SK-N-MC (cell line): ENCODE measurements at regions not wholly inside any gene's neighbourhood (a gene's known extent, or its start where the extent isn't known, plus 50 kb on each side); places are given as distances from the start of the nearest gene placed in this dataset.

Source experiments
- DNase-seq: peaks from one replicate; pipeline ENCODE4 v3.0.0-alpha.2; 2011; ENCODE audit warnings: low read depth, low spot score
- H3K27ac ChIP-seq: fragments of 200-600 bp; sonication (generic); 2 replicates; pipeline ENCODE4 v1.5.1; 2016; ENCODE audit warnings: mixed run types
- H3K36me3 ChIP-seq: fragments of 200-600 bp; sonication (generic); 2 replicates; pipeline ENCODE4 v1.6.1; 2017; ENCODE audit warnings: antibody characterized with exemption, low read length, mixed read lengths; ENCODE audit not compliant: insufficient read depth
- H3K4me3 ChIP-seq: fragments of 200-600 bp; sonication (generic); 2 replicates; pipeline ENCODE4 v1.5.1; 2016
- H3K9ac ChIP-seq: fragments of 200-600 bp; sonication (generic); 2 replicates; pipeline ENCODE4 v1.8.0; 2017; ENCODE audit warnings: mixed run types, mixed read lengths; ENCODE audit not compliant: insufficient read length
- H3K9me3 ChIP-seq: fragments of 200-600 bp; sonication (generic); 2 replicates; pipeline ENCODE4 v1.6.1; 2017; ENCODE audit warnings: low read depth, mild to moderate bottlenecking, antibody characterized with exemption, low read length, moderate library complexity, mixed read lengths
- EZH2 ChIP-seq: fragments of 200-600 bp; sonication (generic); IDR thresholded peaks from one replicate; pipeline ENCODE4 v1.6.1; 2017; ENCODE audit warnings: antibody characterized with exemption
- FOXP2 ChIP-seq: optimal IDR thresholded peaks from 2 replicates; pipeline ENCODE3; 2011; ENCODE audit warnings: mild to moderate bottlenecking, moderate library complexity; ENCODE audit not compliant: insufficient read depth; ENCODE audit errors: extremely low read length, control extremely low read depth
- POLR2AphosphoS5 ChIP-seq: IDR thresholded peaks from 2 replicates; pipeline ENCODE4 v1.6.1; 2012; ENCODE audit warnings: mild to moderate bottlenecking, low read depth, low read length, borderline replicate concordance

DNA sequence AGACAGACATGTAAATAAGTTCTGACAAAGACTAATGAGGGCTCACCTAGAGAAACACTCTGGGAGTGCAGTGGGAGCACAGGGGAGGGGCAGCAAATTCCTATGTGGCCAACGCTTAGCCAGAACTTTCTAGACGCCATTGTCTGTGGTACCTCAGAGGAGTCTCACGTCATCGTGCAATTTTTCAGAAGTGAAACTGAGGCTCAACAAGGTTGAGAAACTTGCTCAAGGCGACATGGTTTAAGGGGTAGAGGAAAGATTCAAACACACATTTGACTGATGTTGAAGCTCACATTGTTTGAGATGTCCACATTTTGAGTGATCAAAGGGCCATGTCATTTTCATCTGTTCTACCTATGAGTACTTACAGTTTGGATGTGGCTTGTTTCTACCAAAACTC is 152.6 kb upstream of the LMO4 start:
- H3K27ac ChIP-seq = no peak overlapping the region
- H3K9me3 ChIP-seq = no peaks in the 10 kb centered on the region
- no peaks in the 10 kb centered on the region for H3K36me3 ChIP-seq
- no peak overlapping the region for H3K4me3 ChIP-seq
- no peak overlapping the region for H3K9ac ChIP-seq
- TF ChIP-seq POLR2AphosphoS5 (no peak), FOXP2 (no peak), EZH2 (no peak)
- DNase-seq = no peak

DNA sequence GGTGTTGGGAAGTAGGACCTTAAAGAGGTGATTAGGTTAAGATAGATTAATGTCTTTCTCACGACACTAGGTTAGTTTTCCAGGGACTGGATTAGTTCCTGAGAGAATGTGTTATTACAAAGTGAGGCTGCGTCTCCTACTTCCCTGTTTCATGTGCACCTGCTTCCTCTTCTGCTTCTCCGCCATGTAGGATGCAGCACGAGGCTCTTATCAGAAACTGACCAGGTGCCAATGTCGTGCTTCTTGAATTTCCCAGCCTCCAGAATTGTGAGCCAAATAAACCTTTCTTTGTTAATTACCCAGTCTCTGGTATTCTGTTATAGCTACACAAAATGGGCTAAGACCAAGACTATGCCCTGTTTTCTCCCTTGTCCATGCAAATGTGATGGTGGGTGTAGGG is 152.2 kb upstream of the LMO4 start:
- Histone ChIP-seq H3K9me3 (no peaks in the 10 kb centered on the region), H3K9ac (no peak overlapping the region), H3K4me3 (no peak overlapping the region), H3K36me3 (no peaks in the 10 kb centered on the region), H3K27ac (no peak overlapping the region)
- no peak for TF ChIP-seq FOXP2
- TF ChIP-seq EZH2 = no peak
- TF ChIP-seq POLR2AphosphoS5 = no peak
- no peak for DNase-seq

DNA sequence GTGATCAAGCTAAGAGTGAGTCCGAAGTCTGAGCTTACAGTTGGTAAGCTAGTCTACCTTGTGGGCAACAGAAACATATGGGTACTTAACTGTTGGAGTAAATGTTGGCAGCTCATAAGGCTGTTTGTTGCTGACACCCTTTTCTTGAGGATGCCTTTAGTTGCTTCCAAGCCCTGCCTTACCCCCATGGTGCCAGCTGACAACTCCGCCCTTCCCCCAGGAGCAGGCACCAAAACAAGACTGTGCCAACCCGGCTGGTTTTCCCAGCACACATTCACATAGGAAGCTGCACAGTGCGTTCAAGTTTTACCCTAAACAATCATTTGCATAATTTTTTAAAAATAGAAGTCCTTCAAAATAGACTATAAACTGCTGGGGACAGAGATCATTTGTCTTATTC is 150.2 kb upstream of the LMO4 start:
- Histone ChIP-seq H3K36me3 (no peaks in the 10 kb centered on the region), H3K9ac (no peak overlapping the region), H3K9me3 (no peaks in the 10 kb centered on the region), H3K27ac (no peak overlapping the region), H3K4me3 (no peak overlapping the region)
- no peak for TF ChIP-seq EZH2
- TF ChIP-seq FOXP2 = no peak
- TF ChIP-seq POLR2AphosphoS5 = no peak
- DNase-seq = no peak

DNA sequence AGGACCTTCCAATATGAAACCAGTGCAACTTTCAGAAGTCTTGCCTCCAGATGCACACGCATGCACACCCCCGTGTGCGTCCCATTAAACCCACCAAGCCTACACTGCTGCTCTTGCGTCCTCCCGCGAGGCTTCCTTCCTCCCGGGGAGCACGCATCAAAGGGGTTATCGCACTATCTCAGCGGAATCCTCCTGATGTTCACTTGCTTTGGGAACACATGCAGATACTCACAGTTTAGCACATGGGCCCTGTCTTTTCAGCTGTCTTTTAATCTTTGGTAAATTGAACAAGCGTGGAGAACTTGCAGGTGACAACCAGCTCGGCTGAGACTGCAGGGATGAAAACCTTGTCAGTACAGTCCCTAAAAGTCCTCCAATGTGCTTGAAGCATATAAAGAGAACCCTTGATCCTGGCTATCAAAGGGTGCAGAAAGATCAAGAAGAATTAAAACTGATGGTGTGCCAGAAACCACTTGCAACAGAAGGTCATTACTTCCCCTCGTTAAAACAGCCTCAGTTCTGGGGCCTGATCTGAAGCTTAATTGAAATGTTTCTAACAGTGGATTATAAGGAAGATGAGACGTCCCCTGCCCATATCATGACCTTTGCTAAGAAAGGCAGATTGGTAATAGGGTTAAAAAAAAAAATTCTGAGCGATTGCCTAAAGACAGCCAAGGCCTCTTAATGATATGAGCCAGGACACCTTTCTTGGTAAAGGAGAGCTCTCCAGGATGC is 149.4 kb upstream of the LMO4 start:
- DNase-seq = no peak
- no peaks in the 10 kb centered on the region for H3K9me3 ChIP-seq
- no peak overlapping the region for H3K27ac ChIP-seq
- TF ChIP-seq POLR2AphosphoS5 = no peak
- TF ChIP-seq FOXP2 = no peak
- TF ChIP-seq EZH2 = no peak
- H3K36me3 ChIP-seq = no peaks in the 10 kb centered on the region
- H3K4me3 ChIP-seq = no peak overlapping the region
- no peak overlapping the region for H3K9ac ChIP-seq

DNA sequence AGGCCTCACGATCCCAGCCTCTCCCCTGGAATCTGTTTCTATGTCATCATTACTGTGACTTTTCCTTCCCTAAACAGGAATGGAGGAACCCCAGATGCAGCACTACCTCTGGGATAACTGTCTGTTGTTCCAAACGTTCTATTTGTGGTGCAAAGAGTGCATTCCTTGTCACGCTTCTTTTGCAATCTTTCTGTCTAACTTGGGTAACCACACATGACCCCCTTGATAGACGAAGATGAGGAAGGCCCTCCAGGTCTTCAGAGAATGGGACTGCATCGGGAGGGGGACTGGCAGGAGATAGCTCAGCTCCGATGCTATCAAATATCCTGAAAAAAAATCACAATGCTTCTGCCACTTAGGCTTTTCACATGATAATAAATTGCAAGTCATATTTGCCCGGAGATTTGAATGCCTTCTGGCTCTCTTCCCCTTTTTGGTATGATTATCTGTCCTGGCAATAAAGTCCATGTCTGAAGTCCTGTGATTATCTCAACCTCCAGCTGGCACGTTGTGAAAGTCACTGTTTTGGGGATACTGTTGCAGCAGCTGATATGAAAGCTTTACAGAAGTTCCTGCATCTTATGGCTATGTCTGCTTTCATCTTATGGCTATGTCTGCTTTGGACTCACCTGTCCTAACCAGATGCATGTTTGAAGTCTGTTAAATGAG is 148.7 kb upstream of the LMO4 start:
- no peak for TF ChIP-seq FOXP2
- H3K9ac ChIP-seq = no peak overlapping the region
- DNase-seq = no peak
- no peak overlapping the region for H3K27ac ChIP-seq
- H3K36me3 ChIP-seq = no peaks in the 10 kb centered on the region
- H3K9me3 ChIP-seq = no peaks in the 10 kb centered on the region
- no peak overlapping the region for H3K4me3 ChIP-seq

DNA sequence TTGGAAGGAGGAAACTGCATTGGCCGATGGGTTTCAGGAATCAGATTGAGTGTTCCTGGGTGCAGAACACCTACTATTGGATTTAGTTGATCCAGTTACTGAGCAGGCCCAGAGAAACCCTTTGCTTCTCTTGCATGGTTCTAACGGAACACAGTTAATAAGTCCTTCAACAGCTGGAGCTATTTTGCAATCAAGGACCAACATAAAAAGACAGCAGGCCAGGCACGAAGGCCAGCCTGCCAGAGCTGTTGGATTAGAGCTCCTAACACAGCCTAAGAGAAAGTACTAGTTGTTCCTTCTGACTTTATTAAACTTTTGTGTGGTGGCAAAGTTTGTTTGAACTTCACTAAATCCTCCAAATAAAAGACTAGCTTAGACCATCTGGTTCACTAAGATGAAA is 148.0 kb upstream of the LMO4 start:
- Histone ChIP-seq H3K36me3 (no peaks in the 10 kb centered on the region), H3K9me3 (no peaks in the 10 kb centered on the region), H3K27ac (no peak overlapping the region), H3K4me3 (no peak overlapping the region), H3K9ac (no peak overlapping the region)
- TF ChIP-seq EZH2 (no peak), FOXP2 (no peak), POLR2AphosphoS5 (no peak)
- DNase-seq = no peak

DNA sequence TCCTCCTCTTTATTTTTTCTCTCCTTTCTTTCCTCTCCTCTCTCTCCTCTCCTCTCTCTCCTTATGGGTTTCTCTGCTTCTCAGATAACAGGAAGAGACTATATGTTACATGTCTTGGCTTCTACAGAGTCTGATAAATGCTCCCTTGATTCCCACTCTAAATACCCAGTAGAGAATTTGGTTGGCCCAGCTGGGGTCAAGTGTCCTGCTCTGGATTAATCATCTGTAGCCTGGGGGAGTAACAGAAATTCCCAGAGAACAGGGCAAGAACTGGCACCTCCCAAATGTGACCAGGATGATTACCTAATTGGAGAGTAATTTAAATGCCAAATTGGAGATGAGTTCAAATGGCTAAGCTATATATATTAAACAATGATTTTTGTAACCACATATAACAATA is 146.1 kb upstream of the LMO4 start:
- DNase-seq = no peak
- Histone ChIP-seq H3K9ac (no peak overlapping the region), H3K27ac (no peak overlapping the region), H3K9me3 (no peaks in the 10 kb centered on the region), H3K4me3 (no peak overlapping the region), H3K36me3 (no peaks in the 10 kb centered on the region)
- TF ChIP-seq POLR2AphosphoS5 = no peak
- no peak for TF ChIP-seq FOXP2
- no peak for TF ChIP-seq EZH2

DNA sequence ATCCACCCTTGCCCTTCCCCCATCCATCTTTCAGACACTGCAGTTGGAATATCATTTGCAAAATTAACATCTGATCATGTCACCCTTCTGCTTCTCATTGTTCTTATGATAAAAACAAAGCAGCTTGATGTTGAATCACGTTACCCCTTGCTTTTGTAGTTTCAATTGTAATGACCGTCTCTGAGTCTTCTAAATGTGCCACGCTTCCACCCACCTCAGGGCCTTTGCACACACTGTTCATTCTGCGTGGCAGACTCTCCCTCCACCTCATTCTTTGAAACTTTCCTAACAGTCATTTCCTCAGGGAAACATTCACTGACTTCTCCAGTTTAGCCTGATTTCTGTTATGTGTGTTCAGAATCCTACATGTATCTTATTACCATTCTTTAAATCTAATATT is 143.6 kb upstream of the LMO4 start:
- H3K9me3 ChIP-seq = no peaks in the 10 kb centered on the region
- no peak overlapping the region for H3K4me3 ChIP-seq
- TF ChIP-seq POLR2AphosphoS5 = no peak
- TF ChIP-seq FOXP2 = no peak
- TF ChIP-seq EZH2 = no peak
- DNase-seq = no peak
- H3K9ac ChIP-seq = no peak overlapping the region
- no peak overlapping the region for H3K27ac ChIP-seq
- H3K36me3 ChIP-seq = no peaks in the 10 kb centered on the region

DNA sequence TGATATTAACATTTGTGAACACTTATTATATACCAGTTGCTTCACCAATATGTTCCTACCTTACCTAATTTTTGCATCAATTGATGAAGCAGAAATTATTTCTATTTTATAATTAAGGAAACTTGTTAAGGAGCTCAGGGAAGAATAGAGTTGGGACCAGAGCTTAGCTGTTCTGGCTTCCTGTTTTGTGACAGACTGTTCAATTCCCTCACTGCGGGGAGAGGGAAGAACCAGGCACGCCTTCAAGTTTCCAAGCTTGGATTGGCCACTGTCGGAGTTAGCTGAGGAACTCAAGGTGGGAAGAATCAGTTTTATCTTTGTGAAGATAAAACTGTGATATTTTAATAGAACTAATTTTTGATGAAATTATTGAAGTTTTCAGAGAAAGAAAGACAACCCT is 142.3 kb upstream of the LMO4 start:
- DNase-seq = no peak
- H3K27ac ChIP-seq = no peak overlapping the region
- no peak overlapping the region for H3K4me3 ChIP-seq
- no peaks in the 10 kb centered on the region for H3K36me3 ChIP-seq
- no peaks in the 10 kb centered on the region for H3K9me3 ChIP-seq
- TF ChIP-seq EZH2 (no peak), FOXP2 (no peak), POLR2AphosphoS5 (no peak)
- H3K9ac ChIP-seq = no peak overlapping the region
